Forelimb muscle (tissue), 1 donor: ENCODE measurements at regions not wholly inside any gene's neighbourhood (a gene's known extent, or its start where the extent isn't known, plus 50 kb on each side); places are given as distances from the start of the nearest gene placed in this dataset.
"Not testable (repeated sequence)": the region's sequence is repeated elsewhere in the genome, so short reads cannot be mapped to it uniquely, and the experiment has no call there.

ENCODE experiments used
- DNase-seq: peaks from one replicate; pipeline ENCODE4 v3.0.0-alpha.2; 2013; ENCODE audit warnings: low read depth

DNA sequence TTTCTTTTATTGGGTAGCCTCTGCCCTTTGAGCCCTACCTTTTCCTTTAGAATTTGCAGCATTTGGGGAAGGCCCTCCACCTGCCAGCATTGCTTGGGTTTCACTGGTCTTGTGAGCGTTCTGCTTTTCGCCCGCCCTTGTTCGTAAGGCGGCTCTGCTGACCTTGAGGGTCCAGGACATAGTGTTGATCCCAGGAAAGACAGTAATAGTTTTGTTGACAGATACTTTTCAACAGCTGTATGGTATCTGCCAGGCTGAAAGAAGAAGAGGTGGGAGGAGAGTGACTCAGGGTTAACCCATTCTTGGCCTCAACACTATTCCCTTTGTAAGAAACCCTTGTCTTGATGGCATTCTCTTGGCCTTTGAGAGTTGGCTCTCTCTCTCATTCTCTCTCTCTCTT lies 113.4 kb upstream of the SPAG17 start:
- no peak for DNase-seq

GRCh38 chr1:118297521-118297920 lies 112.5 kb upstream of the SPAG17 start:
- DNase-seq = no peak

DNA sequence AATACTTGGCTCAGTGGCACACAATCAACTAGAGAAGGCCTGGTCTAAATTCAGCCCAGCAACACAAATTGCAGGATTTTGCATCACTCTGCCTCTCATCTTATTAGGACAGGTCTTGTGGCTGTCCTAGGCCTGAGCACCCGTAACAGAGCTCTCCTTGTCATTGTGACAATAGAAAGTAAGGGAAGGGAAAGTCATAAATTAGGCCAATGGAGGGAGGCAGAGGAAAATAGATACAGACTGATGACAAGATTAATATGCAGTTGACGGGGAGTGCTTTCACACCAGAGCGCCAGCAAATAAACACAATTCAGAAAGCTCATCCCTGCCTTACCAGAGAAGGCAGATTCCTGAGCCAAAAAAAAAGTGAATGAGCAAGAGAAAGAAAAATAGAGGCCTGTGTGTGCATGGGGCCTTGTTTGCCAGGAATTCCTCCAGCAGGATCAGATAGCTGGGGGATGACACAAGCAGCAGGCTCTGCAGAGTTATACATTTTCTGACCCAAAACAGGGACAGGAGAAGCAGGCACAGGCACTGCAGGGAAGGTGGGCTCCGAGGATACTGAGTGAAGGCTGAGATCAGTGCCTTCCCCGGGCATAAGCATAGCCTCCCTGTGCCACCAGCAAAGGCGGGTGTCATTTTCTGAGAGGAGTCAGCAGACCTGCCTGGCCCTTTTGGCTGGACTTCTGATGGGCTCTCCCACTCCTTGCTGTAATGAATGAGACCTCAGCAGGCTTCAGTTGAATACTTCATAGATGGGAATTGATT lies 110.0 kb upstream of the SPAG17 start:
- DNase-seq = peak; percentile 61

DNA sequence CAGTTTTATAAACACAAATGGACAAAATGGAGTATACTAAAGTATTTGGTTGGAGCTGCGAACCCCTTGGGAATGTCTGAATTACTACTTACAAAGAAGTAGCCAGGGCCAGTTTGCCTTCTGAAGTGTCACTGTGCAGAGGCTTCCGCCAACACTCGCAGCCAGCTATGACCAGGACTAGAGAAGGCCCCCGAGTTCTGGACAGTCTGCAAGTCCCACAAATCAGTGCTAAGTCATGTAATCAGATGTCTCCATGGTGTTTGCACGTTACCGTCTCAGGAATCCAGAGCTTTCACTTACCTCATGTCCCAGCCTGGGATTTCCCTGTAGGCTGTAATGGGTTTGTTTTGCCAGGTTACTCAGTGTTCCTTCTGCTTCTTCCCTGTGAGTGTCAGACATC lies 106.6 kb upstream of the SPAG17 start:
- DNase-seq = no peak

- DNase-seq = no peak
Observed at GRCh38 chr1:118290571-118290970, 105.5 kb upstream of the SPAG17 start.

DNA sequence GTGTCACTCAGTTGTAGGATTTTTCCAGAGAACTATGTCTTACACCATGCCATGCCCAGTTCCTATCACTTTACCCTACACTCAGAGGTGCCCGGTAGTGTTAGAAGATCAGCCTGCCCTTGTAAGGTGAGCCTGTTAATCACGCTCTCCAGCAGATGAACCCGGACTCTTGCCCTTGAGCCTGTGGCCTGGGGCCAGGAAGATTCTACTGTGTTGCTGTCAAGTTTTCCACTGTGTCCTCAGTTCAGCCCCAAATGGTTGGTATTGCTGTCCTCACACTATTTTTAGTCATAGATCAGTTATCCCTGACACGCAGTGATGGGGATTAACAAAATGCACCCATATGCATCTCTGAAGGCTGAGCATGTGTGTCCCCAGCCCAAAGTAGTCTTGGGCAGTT lies 105.0 kb upstream of the SPAG17 start:
- DNase-seq = no peak

GRCh38 chr1:118280656-118281055 lies 95.6 kb upstream of the SPAG17 start:
- not testable (repeated sequence) for DNase-seq

GRCh38 chr1:118275472-118276115 lies 90.6 kb upstream of the SPAG17 start:
- DNase-seq = no peak

- DNase-seq = no peak
Observed at GRCh38 chr1:118272884-118273283, 87.9 kb upstream of the SPAG17 start.

GRCh38 chr1:118271883-118272282 lies 86.9 kb upstream of the SPAG17 start:
- no peak for DNase-seq

- no peak for DNase-seq
Observed at GRCh38 chr1:118269598-118269997, 84.6 kb upstream of the SPAG17 start.

DNA sequence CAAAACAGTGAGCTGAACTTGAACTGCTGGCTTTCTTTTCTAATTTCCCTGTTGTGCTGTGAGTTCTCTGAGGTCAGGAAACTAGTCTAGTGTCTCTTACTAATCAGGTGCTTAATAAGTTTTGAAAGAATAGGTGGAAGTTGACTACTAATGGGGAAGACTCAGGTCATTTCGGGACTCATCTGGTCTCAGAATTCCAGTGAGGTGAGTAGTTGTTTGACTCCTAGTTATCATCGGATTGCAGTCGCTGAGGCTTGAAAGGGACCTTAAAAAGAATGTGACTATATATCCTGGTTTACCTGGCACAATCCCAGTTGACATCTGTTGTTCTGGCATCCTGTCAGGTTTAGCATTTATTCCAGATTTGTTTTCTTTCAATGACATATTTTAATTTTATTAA lies 81.4 kb upstream of the SPAG17 start:
- no peak for DNase-seq

DNA sequence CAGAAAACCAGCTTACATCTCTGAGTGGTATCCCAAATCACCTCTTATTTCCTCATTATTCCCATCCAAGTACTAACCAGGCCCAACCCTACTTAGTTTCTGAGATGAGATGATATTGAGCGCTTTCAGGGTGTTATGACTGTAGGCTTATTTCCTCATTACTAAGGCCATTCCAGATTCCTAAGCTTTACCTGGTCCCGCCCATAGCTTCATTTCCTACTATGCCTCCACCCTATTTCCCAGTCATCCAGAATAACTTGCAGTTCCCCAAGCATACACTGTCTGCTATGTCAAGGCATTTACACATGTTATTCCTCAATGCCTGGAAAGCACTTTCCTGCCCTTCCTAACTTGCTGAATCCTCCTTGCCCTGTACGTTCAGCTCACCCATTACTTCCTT lies 79.3 kb upstream of the SPAG17 start:
- no peak for DNase-seq

DNA sequence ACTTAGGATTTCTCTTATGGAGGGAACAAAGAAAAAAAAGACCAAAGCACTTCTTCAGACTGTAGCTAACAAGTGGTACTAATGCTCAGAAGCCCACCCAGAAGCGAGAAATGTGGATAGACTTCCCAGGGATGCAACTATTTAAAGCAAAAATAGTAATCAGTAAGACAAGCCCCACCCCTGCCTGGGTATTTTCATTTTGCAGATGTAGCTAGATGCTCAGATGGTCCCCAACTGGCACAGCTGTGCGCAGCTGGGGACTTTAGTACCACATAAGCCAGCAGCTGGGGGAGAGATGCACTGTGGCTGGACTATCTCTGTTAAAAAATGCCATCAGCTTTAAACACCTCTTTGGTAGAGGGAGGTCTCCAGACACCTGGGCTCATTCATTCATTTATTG lies 77.8 kb upstream of the SPAG17 start:
- no peak for DNase-seq

GRCh38 chr1:118258975-118259374 lies 73.9 kb upstream of the SPAG17 start:
- DNase-seq = no peak

GRCh38 chr1:118257946-118258345 lies 72.9 kb upstream of the SPAG17 start:
- no peak for DNase-seq

- no peak for DNase-seq
Observed at GRCh38 chr1:118254491-118255425, 69.7 kb upstream of the SPAG17 start.

GRCh38 chr1:118254001-118254400 lies 69.0 kb upstream of the SPAG17 start:
- no peak for DNase-seq

GRCh38 chr1:118253053-118253915 lies 68.3 kb upstream of the SPAG17 start:
- DNase-seq = no peak

- DNase-seq = no peak
Observed at GRCh38 chr1:118252624-118253023, 67.6 kb upstream of the SPAG17 start.

DNA sequence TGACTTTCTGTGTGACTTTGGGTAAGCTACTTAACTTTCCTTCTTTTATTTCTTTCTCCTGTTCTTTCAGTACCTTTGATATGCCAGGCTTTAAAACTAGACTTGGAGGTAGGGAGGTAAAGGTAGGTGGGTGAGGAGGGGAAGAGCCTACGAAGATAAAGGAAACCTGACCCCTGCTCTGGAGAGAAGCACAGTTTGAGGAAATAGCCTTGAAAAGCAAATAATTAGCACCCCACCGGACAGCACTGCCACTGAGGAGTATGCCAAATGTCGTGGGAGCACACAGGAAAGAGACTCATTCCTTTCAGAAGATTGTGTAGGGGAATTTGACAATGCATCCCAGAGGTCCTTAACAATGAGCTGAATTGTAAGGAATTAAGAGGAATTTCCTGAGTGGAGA lies 65.2 kb upstream of the SPAG17 start:
- DNase-seq = no peak
